ENCODE measurements at regions not wholly inside any gene's neighbourhood (a gene's known extent, or its start where the extent isn't known, plus 50 kb on each side); places are given as distances from the start of the nearest gene placed in this dataset.

- H3K79me1 ChIP-seq (ENCODE audit: low read depth, low read length): no peaks in the 10 kb centered on the region
These were observed 351.8 kb upstream of the FMN2 start for GRCh38 chr1:239739919-239740318.

More at GRCh38 chr1:239739919-239740318, 351.8 kb upstream of the FMN2 start:
- Histone ChIP-seq H2BK120ac (replicated peaks; ENCODE audit: low read depth, low read length) (no peak overlapping the region), H3K36me3 (ENCODE audit: control insufficient read depth in 2 of 4, insufficient read depth in 4 of 4, low read length in 3 of 4) (no peaks in the 10 kb centered on the region), H3K9me3 (ENCODE audit: insufficient read depth in 2 of 2, low read depth in 1 of 2, low read length in 1 of 2) (no peaks in the 10 kb centered on the region), H3K79me2 (ENCODE audit: control insufficient read depth in 1 of 2, insufficient read depth in 2 of 2, low read length in 2 of 2) (no peaks in the 10 kb centered on the region), H2BK12ac (ENCODE audit: low read depth, low read length) (no peak overlapping the region), H3K4me2 (ENCODE audit: insufficient read depth in 1 of 2, low read depth in 2 of 2, low read length in 2 of 2) (no peak overlapping the region), H3K4ac (replicated peaks; ENCODE audit: insufficient read length, low read depth, low read length) (no peak overlapping the region), H2BK20ac (ENCODE audit: low read length) (no peak overlapping the region), H3K18ac (ENCODE audit: extremely low read depth, low read length) (no peak overlapping the region), H3K27me3 (replicated peaks in 1 of 4; ENCODE audit: control insufficient read depth in 3 of 4, extremely low read depth in 1 of 4, insufficient read depth in 3 of 4, low read length in 3 of 4) (peaks cover 0 to 1% (median 0%) of the 10 kb centered on the region in 4 experiments; a peak in 1 of 7 replicates), H3K56ac (replicated peaks; ENCODE audit: insufficient read length, low read depth, low read length) (no peak overlapping the region), H2AFZ (ENCODE audit: low read length) (no peak overlapping the region), H4K5ac (ENCODE audit: insufficient read length, low read depth, low read length) (no peak overlapping the region), H3K9ac (replicated peaks in 1 of 4; ENCODE audit: extremely low read depth in 1 of 4, low read depth in 3 of 4, low read length in 3 of 4) (no peak overlapping the region), H3K27ac (ENCODE audit: low read depth, low read length) (no peak overlapping the region), H3K14ac (ENCODE audit: insufficient read length) (no peak overlapping the region), H2BK5ac (ENCODE audit: low read depth, low read length) (no peak overlapping the region), H3K4me3 (ENCODE audit: extremely low read depth in 1 of 4, insufficient read depth in 2 of 4, low read depth in 3 of 4, low read length in 4 of 4) (no peak overlapping the region), H3K4me1 (replicated peaks in 1 of 4; ENCODE audit: control insufficient read depth in 3 of 4, insufficient read depth in 4 of 4, low read length in 3 of 4) (no peaks in the 10 kb centered on the region), H4K20me1 (replicated peaks in 1 of 2; ENCODE audit: control insufficient read depth in 1 of 2, insufficient read depth in 2 of 2, low read length in 2 of 2) (no peaks in the 10 kb centered on the region), H2AK5ac (ENCODE audit: low read depth, low read length) (no peak overlapping the region), H4K91ac (replicated peaks; ENCODE audit: insufficient read length, low read length) (no peak overlapping the region), H4K8ac (ENCODE audit: extremely low read depth, insufficient read depth, low read length) (no peak overlapping the region), H3K23ac (ENCODE audit: insufficient read length) (no peak overlapping the region), H2BK15ac (ENCODE audit: low read length) (no peak overlapping the region), H3K23me2 (ENCODE audit: low read depth, low read length) (no peaks in the 10 kb centered on the region)
- 94% methylated on average over 2 of the region's 2 CpGs; no CpG with 5 or more reads in 1 of the 2 experiments for WGBS, 2 experiments (ENCODE audit: extremely low coverage in 1 of 2, insufficient coverage in 1 of 2, insufficient read length in 1 of 2, insufficient replicate concordance in 2 of 2, low coverage in 1 of 2, low lambda C conversion rate in 2 of 2, missing lambda C conversion rate in 1 of 2)
- CTCF ChIA-PET (ENCODE audit: partially characterized antibody): interaction anchor here (0.7 kb wide), 1 partner anchor 242 kb away, joined by 3 read pairs; no protein-coding TSS in a partner anchor
- POLR2A ChIA-PET (ENCODE audit: partially characterized antibody): no interaction called here
- DNase-seq (ENCODE audit: low read depth in 1 of 2, low spot score in 2 of 2): no peak
- TF ChIP-seq EGR1 (IDR thresholded peaks at IDR 0.05; ENCODE audit: borderline replicate concordance, low read depth, low read length) (no peak), E2F6 (IDR thresholded peaks at IDR 0.05) (no peak), TBP (IDR thresholded peaks at IDR 0.05; ENCODE audit: low read depth, low read length) (no peak), SP1 (IDR thresholded peaks at IDR 0.05; ENCODE audit: low read depth, low read length) (no peak)
- no peak for FAIRE-seq

Measured in H1 (cell line).